ENCODE measurements at regions not wholly inside any gene's neighbourhood (a gene's known extent, or its start where the extent isn't known, plus 50 kb on each side); places are given as distances from the start of the nearest gene placed in this dataset.

- Mint-ChIP-seq H3K9me3 (ENCODE audit: unreplicated experiment) (peaks cover 7% of the 10 kb centered on the region), H3K27ac (ENCODE audit: unreplicated experiment) (no peak overlapping the region), H3K4me3 (ENCODE audit: unreplicated experiment) (no peak overlapping the region), H3K27me3 (ENCODE audit: unreplicated experiment) (peaks cover 4% of the 10 kb centered on the region), H3K4me1 (ENCODE audit: low read depth, unreplicated experiment) (peaks cover 16% of the 10 kb centered on the region), H3K36me3 (ENCODE audit: unreplicated experiment) (no peaks in the 10 kb centered on the region)
- TF ChIP-seq CTCF (IDR thresholded peaks at IDR 0.05; ENCODE audit: partially characterized antibody, unreplicated experiment), result no peak
- no peak for DNase-seq
Observed at GRCh38 chr2:121037480-121037879, 247.5 kb downstream of the TFCP2L1 start.

- TF ChIP-seq CTCF (IDR thresholded peaks at IDR 0.05; ENCODE audit: partially characterized antibody, unreplicated experiment), result no peak
- Mint-ChIP-seq H3K36me3 (ENCODE audit: unreplicated experiment) (no peaks in the 10 kb centered on the region), H3K27me3 (ENCODE audit: unreplicated experiment) (peaks cover 4% of the 10 kb centered on the region), H3K27ac (ENCODE audit: unreplicated experiment) (no peak overlapping the region), H3K4me3 (ENCODE audit: unreplicated experiment) (no peak overlapping the region), H3K9me3 (ENCODE audit: unreplicated experiment) (peaks cover 7% of the 10 kb centered on the region), H3K4me1 (ENCODE audit: low read depth, unreplicated experiment) (peaks cover 16% of the 10 kb centered on the region)
- DNase-seq, result no peak
Observed at GRCh38 chr2:121038031-121038430, 247.0 kb downstream of the TFCP2L1 start.

- TF ChIP-seq CTCF (IDR thresholded peaks at IDR 0.05; ENCODE audit: partially characterized antibody, unreplicated experiment), result no peak
- DNase-seq, result no peak
- no peak overlapping the region for H3K4me3 Mint-ChIP-seq (ENCODE audit: unreplicated experiment)
- H3K27ac Mint-ChIP-seq (ENCODE audit: unreplicated experiment), result no peak overlapping the region
- H3K9me3 Mint-ChIP-seq (ENCODE audit: unreplicated experiment), result peaks cover 7% of the 10 kb centered on the region
- peaks cover 3% of the 10 kb centered on the region for H3K27me3 Mint-ChIP-seq (ENCODE audit: unreplicated experiment)
- peaks cover 16% of the 10 kb centered on the region for H3K4me1 Mint-ChIP-seq (ENCODE audit: low read depth, unreplicated experiment)
- no peaks in the 10 kb centered on the region for H3K36me3 Mint-ChIP-seq (ENCODE audit: unreplicated experiment)
Observed at GRCh38 chr2:121038431-121038830, 246.6 kb downstream of the TFCP2L1 start.

- H3K9me3 Mint-ChIP-seq (ENCODE audit: unreplicated experiment), result peaks cover 7% of the 10 kb centered on the region
- H3K27ac Mint-ChIP-seq (ENCODE audit: unreplicated experiment), result no peak overlapping the region
- TF ChIP-seq CTCF (IDR thresholded peaks at IDR 0.05; ENCODE audit: partially characterized antibody, unreplicated experiment), result no peak
- H3K36me3 Mint-ChIP-seq (ENCODE audit: unreplicated experiment), result no peaks in the 10 kb centered on the region
- H3K4me3 Mint-ChIP-seq (ENCODE audit: unreplicated experiment), result peak overlapping the region; percentile 34
- H3K4me1 Mint-ChIP-seq (ENCODE audit: low read depth, unreplicated experiment), result peaks cover 16% of the 10 kb centered on the region
- peaks cover 2% of the 10 kb centered on the region for H3K27me3 Mint-ChIP-seq (ENCODE audit: unreplicated experiment)
- DNase-seq, result no peak
Observed at GRCh38 chr2:121038891-121039616, 245.9 kb downstream of the TFCP2L1 start.

- Mint-ChIP-seq H3K9me3 (ENCODE audit: unreplicated experiment) (peaks cover 8% of the 10 kb centered on the region), H3K27ac (ENCODE audit: unreplicated experiment) (no peak overlapping the region), H3K4me1 (ENCODE audit: low read depth, unreplicated experiment) (peaks cover 16% of the 10 kb centered on the region), H3K36me3 (ENCODE audit: unreplicated experiment) (no peaks in the 10 kb centered on the region), H3K4me3 (ENCODE audit: unreplicated experiment) (peak overlapping the region; percentile 11), H3K27me3 (ENCODE audit: unreplicated experiment) (peaks cover 2% of the 10 kb centered on the region)
- DNase-seq, result no peak
- TF ChIP-seq CTCF (IDR thresholded peaks at IDR 0.05; ENCODE audit: partially characterized antibody, unreplicated experiment), result no peak
Observed at GRCh38 chr2:121039679-121040078, 245.3 kb downstream of the TFCP2L1 start.
